K562 (cell line): ENCODE measurements at regions not wholly inside any gene's neighbourhood (a gene's known extent, or its start where the extent isn't known, plus 50 kb on each side); places are given as distances from the start of the nearest gene placed in this dataset.

Source experiments
- CBX5 ChIP-seq: IDR thresholded peaks from 2 replicates; pipeline ENCODE4 v1.6.1; 2014; ENCODE audit warnings: low read depth, borderline replicate concordance
- FOXJ2 ChIP-seq: fragments of 200-800 bp; sonication (Bioruptor generic); IDR thresholded peaks from 2 replicates; pipeline ENCODE4 v1.6.1; 2016; ENCODE audit warnings: missing genetic modification characterization, missing compliant biosample characterization
- MAZ ChIP-seq, 2 experiments: fragments of 450-650 bp in 1 of 2; sonication (generic) in 1 of 2; formaldehyde crosslinking; IDR thresholded peaks in 1 of 2; conservative IDR thresholded peaks in 1 of 2; 2 replicates each; pipeline versions ENCODE4 v1.4.0 to v1.5.0; 2020; ENCODE audit warnings: mild to moderate bottlenecking in 1 of 2, missing genetic modification reagents in 1 of 2
- NRF1 ChIP-seq, 2 experiments: fragments of 450-650 bp; IDR thresholded peaks in 1 of 2; conservative IDR thresholded peaks in 1 of 2; 2 replicates each; pipeline ENCODE4 v1.6.1; 2014; ENCODE audit warnings: mild to moderate bottlenecking in 2 of 2
- POLR2A ChIP-seq: fragments of 450-650 bp; conservative IDR thresholded peaks from 2 replicates; pipeline ENCODE4 v1.6.1; 2016
- POLR2AphosphoS5 ChIP-seq: IDR thresholded peaks from 2 replicates; pipeline ENCODE4 v1.6.1; 2011; ENCODE audit warnings: mild to moderate bottlenecking, low read depth, low read length, moderate library complexity; ENCODE audit not compliant: control insufficient read depth, insufficient read depth
- SMAD1 ChIP-seq: fragments of 150-350 bp; IDR thresholded peaks from 2 replicates; pipeline ENCODE4 v1.6.1; 2014; ENCODE audit warnings: low read length, low read depth; ENCODE audit not compliant: partially characterized antibody
- SRSF9 ChIP-seq: fragments of 200-400 bp; formaldehyde crosslinking; IDR thresholded peaks from 2 replicates; pipeline ENCODE4 v1.6.1; 2017; ENCODE audit warnings: low read depth, low read length, borderline replicate concordance
- XRCC3 ChIP-seq: fragments of 450-650 bp; IDR thresholded peaks from 2 replicates; pipeline ENCODE4 v1.6.1; 2017; ENCODE audit warnings: mild to moderate bottlenecking, moderate library complexity
- ZNF280B ChIP-seq: fragments of 250-450 bp; sonication (Bioruptor Pico); IDR thresholded peaks from 2 replicates; pipeline ENCODE4 v1.5.1; 2021; ENCODE audit warnings: mild to moderate bottlenecking
- ZNF3 ChIP-seq: fragments of 250-450 bp; sonication (Bioruptor Pico); IDR thresholded peaks from 2 replicates; pipeline ENCODE4 v1.5.0; 2021; ENCODE audit warnings: mild to moderate bottlenecking, moderate library complexity
- TF ChIP-seq, protein P1 (sequence below), 3 experiments: IDR thresholded peaks in 2 of 3; conservative IDR thresholded peaks in 1 of 3; 2 replicates each; pipeline ENCODE4 v1.5.1; 2011 to 2012; ENCODE audit warnings: low read length in 3 of 3, mild to moderate bottlenecking in 3 of 3, control low read depth in 2 of 3, improper control_type of control experiment in 1 of 3, inconsistent platforms in 1 of 3, low read depth in 1 of 3, mixed read lengths in 1 of 3, moderate library complexity in 1 of 3; ENCODE audit not compliant: insufficient read depth in 2 of 3
- TF ChIP-seq, protein P2 (sequence below): fragments of 250-450 bp; sonication (Bioruptor Pico); IDR thresholded peaks from 2 replicates; pipeline ENCODE4 v1.4.0; 2020; ENCODE audit warnings: mild to moderate bottlenecking, moderate library complexity

DNA sequence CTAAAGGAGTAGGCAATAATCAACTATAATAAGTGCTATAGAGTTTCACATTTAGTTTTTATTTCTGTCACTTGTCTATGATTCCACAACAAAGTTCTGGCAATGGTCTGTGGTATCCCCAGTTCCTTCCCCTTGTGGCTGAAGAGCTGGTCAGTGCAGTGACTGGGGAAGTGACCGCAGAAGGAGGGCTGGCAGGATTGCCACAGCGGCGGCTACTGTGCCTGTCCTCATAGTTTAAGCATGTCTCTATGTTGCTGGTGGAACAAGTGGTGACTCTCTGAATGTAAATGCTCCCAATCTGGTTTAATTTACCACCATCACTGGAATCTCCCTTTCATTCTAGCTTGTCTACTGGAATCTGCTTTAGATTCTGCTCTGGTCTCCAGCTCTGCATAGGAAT is 170.6 kb upstream of the GK2 start:
- TF ChIP-seq NRF1 (conservative IDR thresholded peaks at IDR 0.05 in 1 of 2, IDR thresholded peaks at IDR 0.05 in 1 of 2) (no peak), POLR2AphosphoS5 (no peak), SRSF9 (no peak), ZNF280B (CRISPR knock-in tag) (no peak), ZNF3 (CRISPR knock-in tag) (no peak), FOXJ2 (no peak), POLR2A (no peak), SMAD1 (no peak), MAZ (CRISPR knock-in tag; conservative IDR thresholded peaks at IDR 0.05 in 1 of 2, IDR thresholded peaks at IDR 0.05 in 1 of 2) (no peak), XRCC3 (no peak), CBX5 (no peak)
- TF ChIP-seq, protein P1, sequence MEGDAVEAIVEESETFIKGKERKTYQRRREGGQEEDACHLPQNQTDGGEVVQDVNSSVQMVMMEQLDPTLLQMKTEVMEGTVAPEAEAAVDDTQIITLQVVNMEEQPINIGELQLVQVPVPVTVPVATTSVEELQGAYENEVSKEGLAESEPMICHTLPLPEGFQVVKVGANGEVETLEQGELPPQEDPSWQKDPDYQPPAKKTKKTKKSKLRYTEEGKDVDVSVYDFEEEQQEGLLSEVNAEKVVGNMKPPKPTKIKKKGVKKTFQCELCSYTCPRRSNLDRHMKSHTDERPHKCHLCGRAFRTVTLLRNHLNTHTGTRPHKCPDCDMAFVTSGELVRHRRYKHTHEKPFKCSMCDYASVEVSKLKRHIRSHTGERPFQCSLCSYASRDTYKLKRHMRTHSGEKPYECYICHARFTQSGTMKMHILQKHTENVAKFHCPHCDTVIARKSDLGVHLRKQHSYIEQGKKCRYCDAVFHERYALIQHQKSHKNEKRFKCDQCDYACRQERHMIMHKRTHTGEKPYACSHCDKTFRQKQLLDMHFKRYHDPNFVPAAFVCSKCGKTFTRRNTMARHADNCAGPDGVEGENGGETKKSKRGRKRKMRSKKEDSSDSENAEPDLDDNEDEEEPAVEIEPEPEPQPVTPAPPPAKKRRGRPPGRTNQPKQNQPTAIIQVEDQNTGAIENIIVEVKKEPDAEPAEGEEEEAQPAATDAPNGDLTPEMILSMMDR (IDR thresholded peaks at IDR 0.05 in 2 of 3, conservative IDR thresholded peaks at IDR 0.05 in 1 of 3; ENCODE audit: insufficient read depth in 2 of 3, low read depth in 1 of 3, low read length in 3 of 3) = no peak
- TF ChIP-seq, protein P2, sequence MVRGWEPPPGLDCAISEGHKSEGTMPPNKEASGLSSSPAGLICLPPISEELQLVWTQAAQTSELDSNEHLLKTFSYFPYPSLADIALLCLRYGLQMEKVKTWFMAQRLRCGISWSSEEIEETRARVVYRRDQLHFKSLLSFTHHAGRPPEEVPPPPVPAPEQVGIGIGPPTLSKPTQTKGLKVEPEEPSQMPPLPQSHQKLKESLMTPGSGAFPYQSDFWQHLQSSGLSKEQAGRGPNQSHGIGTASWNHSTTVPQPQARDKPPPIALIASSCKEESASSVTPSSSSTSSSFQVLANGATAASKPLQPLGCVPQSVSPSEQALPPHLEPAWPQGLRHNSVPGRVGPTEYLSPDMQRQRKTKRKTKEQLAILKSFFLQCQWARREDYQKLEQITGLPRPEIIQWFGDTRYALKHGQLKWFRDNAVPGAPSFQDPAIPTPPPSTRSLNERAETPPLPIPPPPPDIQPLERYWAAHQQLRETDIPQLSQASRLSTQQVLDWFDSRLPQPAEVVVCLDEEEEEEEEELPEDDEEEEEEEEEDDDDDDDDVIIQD = no peak
